Mesothelial cell of epicardium (in vitro differentiated cells): ENCODE measurements at regions not wholly inside any gene's neighbourhood (a gene's known extent, or its start where the extent isn't known, plus 50 kb on each side); places are given as distances from the start of the nearest gene placed in this dataset.

ENCODE experiments used
- DNase-seq, 2 experiments: peaks; one replicate each; pipeline ENCODE4 v3.0.0; 2021; ENCODE audit warnings: low spot score in 2 of 2; ENCODE audit not compliant: unreplicated experiment in 2 of 2
- H3K27ac Mint-ChIP-seq: 2 replicates; pipeline ENCODE4 v1.8.0; 2021; ENCODE audit warnings: mixed read lengths
- H3K27me3 Mint-ChIP-seq: 2 replicates; pipeline ENCODE4 v1.8.0; 2021; ENCODE audit warnings: low read depth, mixed read lengths
- H3K36me3 Mint-ChIP-seq: 2 replicates; pipeline ENCODE4 v1.8.0; 2021; ENCODE audit warnings: mixed read lengths
- H3K4me1 Mint-ChIP-seq: 2 replicates; pipeline ENCODE4 v1.8.0; 2021; ENCODE audit warnings: mixed read lengths
- H3K4me3 Mint-ChIP-seq: 2 replicates; pipeline ENCODE4 v1.8.0; 2021; ENCODE audit warnings: mild to moderate bottlenecking, moderate library complexity, mixed read lengths
- H3K9me3 Mint-ChIP-seq: 2 replicates; pipeline ENCODE4 v1.8.0; 2021; ENCODE audit warnings: mixed read lengths
- TF ChIP-seq, protein P1 (sequence below): fragments of 200-600 bp; sonication (generic); IDR thresholded peaks from one replicate; pipeline ENCODE4 v1.5.0; 2021; ENCODE audit warnings: antibody characterized with exemption; ENCODE audit not compliant: unreplicated experiment

DNA sequence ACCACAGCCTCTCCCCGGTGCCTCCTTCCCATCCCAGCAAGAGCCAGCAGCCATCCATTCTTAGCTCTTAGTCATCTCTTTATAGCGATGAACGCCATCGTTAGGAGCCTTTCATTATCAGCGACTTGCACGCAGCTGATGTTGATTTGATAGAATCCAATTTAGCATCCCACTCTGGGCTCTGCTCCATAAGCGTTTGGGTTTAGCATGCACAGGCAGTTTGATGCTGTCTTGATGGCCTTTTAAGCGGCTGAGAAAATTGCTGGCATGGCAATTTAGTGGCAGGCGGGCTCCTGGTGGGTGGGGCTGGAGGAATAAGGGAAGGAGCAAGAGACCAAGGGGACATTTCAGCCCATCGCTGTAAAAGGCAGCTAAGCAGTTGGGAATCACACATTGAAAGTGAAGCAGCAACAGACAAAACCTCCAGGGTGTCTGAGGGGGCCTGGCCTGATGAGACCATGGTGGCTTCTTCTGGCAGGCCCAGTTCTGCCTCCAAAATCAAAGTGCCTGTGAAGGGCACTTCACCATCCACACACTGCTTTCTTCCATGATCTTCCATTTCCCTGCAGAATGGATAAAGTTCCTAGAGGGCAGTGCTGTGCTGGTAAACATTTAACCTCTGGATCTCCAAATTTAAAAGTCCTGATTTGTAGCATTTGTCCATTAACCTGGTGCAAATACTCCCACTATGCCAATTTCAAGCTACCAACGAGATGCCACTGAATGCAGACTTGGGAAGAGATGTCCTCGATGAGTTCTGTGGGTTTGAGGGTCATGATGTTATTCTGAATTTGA lies 107.8 kb upstream of the PLXNA4 start:
- Mint-ChIP-seq H3K27ac (no peak overlapping the region), H3K4me1 (no peaks in the 10 kb centered on the region), H3K9me3 (peaks cover 10% of the 10 kb centered on the region), H3K4me3 (no peak overlapping the region), H3K36me3 (no peaks in the 10 kb centered on the region), H3K27me3 (peaks cover 33% of the 10 kb centered on the region)
- no peak for DNase-seq
- TF ChIP-seq, protein P1, sequence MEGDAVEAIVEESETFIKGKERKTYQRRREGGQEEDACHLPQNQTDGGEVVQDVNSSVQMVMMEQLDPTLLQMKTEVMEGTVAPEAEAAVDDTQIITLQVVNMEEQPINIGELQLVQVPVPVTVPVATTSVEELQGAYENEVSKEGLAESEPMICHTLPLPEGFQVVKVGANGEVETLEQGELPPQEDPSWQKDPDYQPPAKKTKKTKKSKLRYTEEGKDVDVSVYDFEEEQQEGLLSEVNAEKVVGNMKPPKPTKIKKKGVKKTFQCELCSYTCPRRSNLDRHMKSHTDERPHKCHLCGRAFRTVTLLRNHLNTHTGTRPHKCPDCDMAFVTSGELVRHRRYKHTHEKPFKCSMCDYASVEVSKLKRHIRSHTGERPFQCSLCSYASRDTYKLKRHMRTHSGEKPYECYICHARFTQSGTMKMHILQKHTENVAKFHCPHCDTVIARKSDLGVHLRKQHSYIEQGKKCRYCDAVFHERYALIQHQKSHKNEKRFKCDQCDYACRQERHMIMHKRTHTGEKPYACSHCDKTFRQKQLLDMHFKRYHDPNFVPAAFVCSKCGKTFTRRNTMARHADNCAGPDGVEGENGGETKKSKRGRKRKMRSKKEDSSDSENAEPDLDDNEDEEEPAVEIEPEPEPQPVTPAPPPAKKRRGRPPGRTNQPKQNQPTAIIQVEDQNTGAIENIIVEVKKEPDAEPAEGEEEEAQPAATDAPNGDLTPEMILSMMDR: no peak

DNA sequence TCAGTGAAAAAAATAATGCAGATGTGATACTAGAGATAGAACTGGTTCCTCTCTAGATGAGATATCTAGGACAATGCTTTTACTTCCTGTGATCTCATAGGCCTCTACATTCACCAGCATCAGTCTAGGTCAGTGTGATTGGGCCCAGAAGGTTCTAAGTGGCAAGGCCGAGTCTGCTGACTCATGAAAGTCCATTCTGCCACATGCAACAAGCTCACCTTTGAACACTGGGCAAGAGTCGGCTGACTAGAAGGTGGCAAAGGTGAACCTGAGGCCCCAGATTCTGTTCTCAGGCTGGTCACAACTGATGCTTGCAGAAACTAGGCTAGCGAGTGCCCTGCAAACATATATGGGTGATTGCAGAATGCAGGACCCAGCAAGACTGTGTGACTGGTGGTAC lies 105.7 kb upstream of the PLXNA4 start:
- peaks cover 10% of the 10 kb centered on the region for H3K9me3 Mint-ChIP-seq
- no peak overlapping the region for H3K4me3 Mint-ChIP-seq
- H3K4me1 Mint-ChIP-seq: peaks cover 4% of the 10 kb centered on the region
- DNase-seq: no peak
- H3K27me3 Mint-ChIP-seq: peaks cover 26% of the 10 kb centered on the region
- H3K36me3 Mint-ChIP-seq: no peaks in the 10 kb centered on the region
- no peak overlapping the region for H3K27ac Mint-ChIP-seq
- TF ChIP-seq, protein P1: no peak

DNA sequence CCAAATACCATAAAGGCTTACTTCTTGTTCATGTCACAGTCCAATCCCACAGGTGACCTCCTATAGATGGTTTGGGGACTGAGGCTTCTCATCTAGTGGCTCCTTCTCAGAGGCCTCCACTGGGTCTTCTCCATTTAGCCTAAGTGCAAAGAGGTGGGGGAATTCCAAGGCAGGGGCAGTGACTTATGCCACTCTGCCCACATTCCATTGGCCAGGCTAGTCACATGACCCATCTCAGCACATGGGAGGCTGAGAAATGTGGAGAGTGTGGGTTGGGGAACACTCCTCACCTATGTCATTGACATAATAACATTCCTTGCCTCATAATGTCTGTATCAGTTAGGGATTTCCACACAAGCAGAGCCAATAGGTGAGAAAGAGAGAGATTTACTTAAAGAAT lies 104.3 kb upstream of the PLXNA4 start:
- H3K4me1 Mint-ChIP-seq: peaks cover 4% of the 10 kb centered on the region
- DNase-seq: no peak
- H3K4me3 Mint-ChIP-seq: no peak overlapping the region
- TF ChIP-seq, protein P1: no peak
- H3K27ac Mint-ChIP-seq: no peak overlapping the region
- H3K36me3 Mint-ChIP-seq: no peaks in the 10 kb centered on the region
- peaks cover under 1% of the 10 kb centered on the region for H3K9me3 Mint-ChIP-seq
- peaks cover 32% of the 10 kb centered on the region for H3K27me3 Mint-ChIP-seq

- no peaks in the 10 kb centered on the region for H3K9me3 Mint-ChIP-seq
- H3K27ac Mint-ChIP-seq: no peak overlapping the region
- H3K4me1 Mint-ChIP-seq: peaks cover 4% of the 10 kb centered on the region
- H3K4me3 Mint-ChIP-seq: no peak overlapping the region
- H3K27me3 Mint-ChIP-seq: peaks cover 20% of the 10 kb centered on the region
- DNase-seq: no peak
- H3K36me3 Mint-ChIP-seq: no peaks in the 10 kb centered on the region
- TF ChIP-seq, protein P1: no peak
Measured at GRCh38 chr7:132678656-132679055, 102.4 kb upstream of the PLXNA4 start.

DNA sequence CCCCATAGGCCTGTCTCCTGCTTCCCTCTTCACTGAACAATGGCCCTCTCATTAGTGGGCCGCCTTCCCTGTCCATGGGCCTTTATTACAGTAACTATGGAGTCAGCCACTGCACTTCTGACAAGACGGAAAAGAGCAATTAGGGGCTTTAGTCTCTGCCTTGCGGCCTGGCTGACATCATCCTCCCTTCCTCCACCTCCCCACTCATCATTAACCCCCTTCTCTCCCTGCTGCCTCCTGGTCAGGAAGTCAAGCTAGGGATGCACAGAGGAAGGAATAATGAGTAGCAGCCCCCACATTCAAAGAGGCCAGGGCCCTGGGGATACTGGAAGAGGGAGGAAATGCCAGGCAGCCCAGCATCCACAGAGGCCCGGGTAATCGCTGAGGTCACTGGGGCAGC lies 101.6 kb upstream of the PLXNA4 start:
- TF ChIP-seq, protein P1: no peak
- no peak for DNase-seq
- Mint-ChIP-seq H3K36me3 (no peaks in the 10 kb centered on the region), H3K27ac (no peak overlapping the region), H3K27me3 (peaks cover 16% of the 10 kb centered on the region), H3K4me3 (no peak overlapping the region), H3K4me1 (peaks cover 4% of the 10 kb centered on the region), H3K9me3 (peaks cover 2% of the 10 kb centered on the region)
